GM23338 (cell line): ENCODE measurements at regions not wholly inside any gene's neighbourhood (a gene's known extent, or its start where the extent isn't known, plus 50 kb on each side); places are given as distances from the start of the nearest gene placed in this dataset.
A peak's percentile ranks its signal among the peaks of the same experiment; 100 is the strongest.

Source experiments
- ATAC-seq: fragments of 200-7000 bp; cut with Tn5 transposase; 3 replicates; pipeline ENCODE4 v1.9.1; 2020
- DNase-seq: peaks from one replicate; pipeline ENCODE4 v3.0.0-alpha.2; 2015; ENCODE audit warnings: low spot score
- H2AFZ ChIP-seq: fragments of 200-600 bp; sonication (generic); 2 replicates; pipeline ENCODE4 v1.8.0; 2016; ENCODE audit warnings: antibody characterized with exemption, mild to moderate bottlenecking, moderate library complexity
- H3F3A ChIP-seq: fragments of 200-600 bp; sonication (generic); replicated peaks from 2 replicates; pipeline ENCODE4 v1.8.0; 2017; ENCODE audit warnings: antibody characterized with exemption, mixed run types, low read depth
- H3K27ac ChIP-seq: fragments of 200-600 bp; sonication (generic); 2 replicates; pipeline ENCODE4 v1.6.1; 2016; ENCODE audit warnings: low read depth
- H3K27me3 ChIP-seq: fragments of 200-600 bp; sonication (generic); 2 replicates; pipeline ENCODE4 v1.8.0; 2016; ENCODE audit warnings: mild to moderate bottlenecking, mixed run types, moderate library complexity; ENCODE audit not compliant: insufficient read depth
- H3K36me3 ChIP-seq: fragments of 200-600 bp; sonication (generic); 2 replicates; pipeline ENCODE4 v1.8.0; 2016; ENCODE audit warnings: mild to moderate bottlenecking; ENCODE audit not compliant: insufficient read depth
- H3K4me1 ChIP-seq: fragments of 200-600 bp; sonication (generic); 2 replicates; pipeline ENCODE4 v1.8.0; 2016; ENCODE audit warnings: mild to moderate bottlenecking, moderate library complexity; ENCODE audit not compliant: insufficient read depth
- H3K4me2 ChIP-seq: fragments of 200-600 bp; sonication (generic); 2 replicates; pipeline ENCODE4 v1.7.1; 2017; ENCODE audit warnings: mixed run types
- H3K4me3 ChIP-seq: fragments of 200-600 bp; sonication (generic); 2 replicates; pipeline ENCODE4 v1.6.1; 2016; ENCODE audit warnings: mixed run types
- H3K79me2 ChIP-seq: fragments of 200-600 bp; sonication (generic); replicated peaks from 2 replicates; pipeline ENCODE4 v1.8.0; 2017; ENCODE audit warnings: mild to moderate bottlenecking; ENCODE audit not compliant: insufficient read depth
- H3K9me2 ChIP-seq: fragments of 200-600 bp; sonication (generic); 2 replicates; pipeline ENCODE4 v1.8.0; 2017; ENCODE audit not compliant: insufficient read depth
- H4K20me1 ChIP-seq: fragments of 200-600 bp; sonication (generic); replicated peaks from 2 replicates; pipeline ENCODE4 v1.8.0; 2017; ENCODE audit warnings: mild to moderate bottlenecking; ENCODE audit not compliant: insufficient read depth
- H3K27ac Mint-ChIP-seq: 2 replicates; pipeline ENCODE4 v1.8.0; 2020; ENCODE audit warnings: inconsistent platforms, mild to moderate bottlenecking, moderate library complexity, mixed read lengths
- H3K27me3 Mint-ChIP-seq: 3 replicates; pipeline ENCODE4 v1.8.0; 2022; ENCODE audit warnings: low read depth, mild to moderate bottlenecking, moderate library complexity, mixed read lengths, inconsistent platforms; ENCODE audit not compliant: insufficient read depth, poor library complexity
- H3K36me3 Mint-ChIP-seq: 3 replicates; pipeline ENCODE4 v1.8.0; 2021; ENCODE audit warnings: low read depth, mild to moderate bottlenecking, inconsistent platforms, moderate library complexity, mixed read lengths
- H3K4me1 Mint-ChIP-seq: 3 replicates; pipeline ENCODE4 v1.8.0; 2020; ENCODE audit warnings: mild to moderate bottlenecking, inconsistent platforms, mixed read lengths
- H3K4me3 Mint-ChIP-seq: 3 replicates; pipeline ENCODE4 v1.8.0; 2021; ENCODE audit warnings: moderate library complexity, mild to moderate bottlenecking, inconsistent platforms, mixed read lengths
- H3K9me3 Mint-ChIP-seq: 3 replicates; pipeline ENCODE4 v1.8.0; 2020; ENCODE audit warnings: moderate library complexity, mild to moderate bottlenecking, inconsistent platforms, mixed read lengths
- EZH2 ChIP-seq: fragments of 200-600 bp; sonication (generic); IDR thresholded peaks from one replicate; pipeline ENCODE4 v1.8.0; 2017; ENCODE audit warnings: antibody characterized with exemption, mild to moderate bottlenecking, low read depth; ENCODE audit not compliant: unreplicated experiment
- JUNB ChIP-seq: IDR thresholded peaks from one replicate; pipeline ENCODE4 v1.6.1; 2016; ENCODE audit warnings: antibody characterized with exemption; ENCODE audit not compliant: unreplicated experiment
- NANOG ChIP-seq: IDR thresholded peaks from 2 replicates; pipeline ENCODE4 v1.6.1; 2016; ENCODE audit warnings: antibody characterized with exemption, borderline replicate concordance
- POLR2AphosphoS5 ChIP-seq: IDR thresholded peaks from 2 replicates; pipeline ENCODE4 v1.6.1; 2016; ENCODE audit warnings: antibody characterized with exemption, low read depth
- STAT1 ChIP-seq: IDR thresholded peaks from one replicate; pipeline ENCODE4 v1.6.1; 2016; ENCODE audit warnings: antibody characterized with exemption; ENCODE audit not compliant: unreplicated experiment
- ZNF114 ChIP-seq: fragments of 250-450 bp; sonication (Bioruptor Pico); IDR thresholded peaks from 2 replicates; pipeline ENCODE4 v1.5.0; 2020; ENCODE audit warnings: mild to moderate bottlenecking, moderate library complexity
- ZNF331 ChIP-seq: fragments of 250-450 bp; sonication (Bioruptor Pico); IDR thresholded peaks from 2 replicates; pipeline ENCODE4 v1.5.0; 2020; ENCODE audit warnings: low read depth, mild to moderate bottlenecking, moderate library complexity
- TF ChIP-seq, protein P1 (sequence below): IDR thresholded peaks from 2 replicates; pipeline ENCODE4 v1.6.1; 2016; ENCODE audit warnings: antibody characterized with exemption
- TF ChIP-seq, protein P2 (sequence below), 2 experiments: fragments of 200-600 bp in 1 of 2; sonication (generic) in 1 of 2; conservative IDR thresholded peaks; 2 replicates each; pipeline versions ENCODE4 v1.5.1 to v1.6.1; 2016 to 2017; ENCODE audit warnings: antibody characterized with exemption in 2 of 2, low read depth in 2 of 2, mild to moderate bottlenecking in 2 of 2, moderate library complexity in 1 of 2
- TF ChIP-seq, protein P3 (sequence below): IDR thresholded peaks from one replicate; pipeline ENCODE4 v1.6.1; 2018; ENCODE audit warnings: antibody characterized with exemption; ENCODE audit not compliant: unreplicated experiment

DNA sequence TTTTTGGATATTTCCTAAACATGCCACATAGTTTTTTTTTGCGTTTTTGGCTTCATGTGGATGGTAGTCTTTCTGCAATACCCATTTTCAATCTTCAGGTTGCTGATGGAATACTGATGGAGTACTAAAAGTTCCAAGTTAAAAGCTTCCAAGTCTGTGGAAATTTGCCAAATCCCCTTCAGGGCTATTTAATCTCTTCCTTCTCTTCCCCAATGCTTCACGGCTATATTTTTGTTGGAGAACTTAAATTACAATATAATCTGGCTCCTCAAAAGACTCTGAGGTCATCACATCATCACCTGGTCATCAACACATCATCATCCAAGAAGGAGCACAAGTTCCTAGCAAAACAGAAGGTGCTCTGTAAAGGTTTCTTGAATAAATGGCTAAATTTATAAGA is 881.0 kb upstream of the TENM4 start (continued):
- TF ChIP-seq, protein P1, sequence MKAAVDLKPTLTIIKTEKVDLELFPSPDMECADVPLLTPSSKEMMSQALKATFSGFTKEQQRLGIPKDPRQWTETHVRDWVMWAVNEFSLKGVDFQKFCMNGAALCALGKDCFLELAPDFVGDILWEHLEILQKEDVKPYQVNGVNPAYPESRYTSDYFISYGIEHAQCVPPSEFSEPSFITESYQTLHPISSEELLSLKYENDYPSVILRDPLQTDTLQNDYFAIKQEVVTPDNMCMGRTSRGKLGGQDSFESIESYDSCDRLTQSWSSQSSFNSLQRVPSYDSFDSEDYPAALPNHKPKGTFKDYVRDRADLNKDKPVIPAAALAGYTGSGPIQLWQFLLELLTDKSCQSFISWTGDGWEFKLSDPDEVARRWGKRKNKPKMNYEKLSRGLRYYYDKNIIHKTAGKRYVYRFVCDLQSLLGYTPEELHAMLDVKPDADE = no peak
- TF ChIP-seq STAT1 (no peak), NANOG (no peak)
- TF ChIP-seq, protein P2, sequence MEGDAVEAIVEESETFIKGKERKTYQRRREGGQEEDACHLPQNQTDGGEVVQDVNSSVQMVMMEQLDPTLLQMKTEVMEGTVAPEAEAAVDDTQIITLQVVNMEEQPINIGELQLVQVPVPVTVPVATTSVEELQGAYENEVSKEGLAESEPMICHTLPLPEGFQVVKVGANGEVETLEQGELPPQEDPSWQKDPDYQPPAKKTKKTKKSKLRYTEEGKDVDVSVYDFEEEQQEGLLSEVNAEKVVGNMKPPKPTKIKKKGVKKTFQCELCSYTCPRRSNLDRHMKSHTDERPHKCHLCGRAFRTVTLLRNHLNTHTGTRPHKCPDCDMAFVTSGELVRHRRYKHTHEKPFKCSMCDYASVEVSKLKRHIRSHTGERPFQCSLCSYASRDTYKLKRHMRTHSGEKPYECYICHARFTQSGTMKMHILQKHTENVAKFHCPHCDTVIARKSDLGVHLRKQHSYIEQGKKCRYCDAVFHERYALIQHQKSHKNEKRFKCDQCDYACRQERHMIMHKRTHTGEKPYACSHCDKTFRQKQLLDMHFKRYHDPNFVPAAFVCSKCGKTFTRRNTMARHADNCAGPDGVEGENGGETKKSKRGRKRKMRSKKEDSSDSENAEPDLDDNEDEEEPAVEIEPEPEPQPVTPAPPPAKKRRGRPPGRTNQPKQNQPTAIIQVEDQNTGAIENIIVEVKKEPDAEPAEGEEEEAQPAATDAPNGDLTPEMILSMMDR (conservative IDR thresholded peaks at IDR 0.05; ENCODE audit: low read depth in 2 of 2) = no peak

DNA sequence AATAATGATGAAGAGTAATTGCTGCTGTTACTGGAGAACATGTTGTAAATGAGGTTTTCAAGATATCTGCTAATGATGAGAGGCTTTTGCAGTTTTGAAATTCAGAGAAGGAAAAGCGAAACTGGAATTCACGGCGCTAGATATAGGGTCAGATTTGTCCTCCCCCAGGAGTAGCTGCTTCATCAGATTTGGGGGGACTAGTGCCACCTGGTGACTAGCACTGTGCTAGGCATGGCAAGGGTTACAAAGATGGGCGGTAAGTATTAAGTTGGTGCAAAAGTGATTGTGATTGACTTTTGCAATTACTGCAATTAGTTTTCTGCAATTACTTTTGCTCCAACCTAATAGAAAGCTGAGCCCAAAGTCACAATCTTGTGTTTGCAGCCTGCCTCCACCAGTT is 879.9 kb upstream of the TENM4 start:
- Mint-ChIP-seq H3K27ac (no peak overlapping the region), H3K4me3 (no peak overlapping the region; the same call in 2 of the 3 replicates)
- peak; percentile 52 for DNase-seq

DNA sequence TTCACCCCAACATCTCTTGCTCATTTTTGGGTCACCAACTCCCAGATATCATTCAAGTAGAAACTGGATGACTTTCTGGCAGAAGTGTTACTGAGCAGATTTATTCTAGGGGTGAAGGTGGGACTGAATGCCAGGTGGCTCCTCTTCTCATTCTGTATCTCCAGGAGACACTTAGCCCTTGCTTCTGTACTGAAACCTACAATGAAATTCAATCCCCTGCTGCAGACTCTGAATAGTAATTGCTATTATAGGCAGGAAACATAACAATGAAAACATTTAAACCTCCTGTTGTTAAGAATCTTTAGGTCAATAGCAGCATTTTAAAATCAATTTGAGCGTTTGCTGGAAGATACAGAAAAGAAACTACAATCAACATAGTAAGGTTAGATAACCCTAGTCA is 879.4 kb upstream of the TENM4 start:
- H4K20me1 ChIP-seq = no peaks in the 10 kb centered on the region
- H3K79me2 ChIP-seq = no peaks in the 10 kb centered on the region
- H3K27ac ChIP-seq = peak overlapping the region; percentile 5; the same call in 1 of the 2 replicates
- H3K4me1 ChIP-seq = peaks cover 11% of the 10 kb centered on the region
- Mint-ChIP-seq H3K27me3 (peaks cover 6% of the 10 kb centered on the region), H3K4me1 (peaks cover 19% of the 10 kb centered on the region), H3K9me3 (peaks cover 16% of the 10 kb centered on the region), H3K36me3 (peaks cover 21% of the 10 kb centered on the region), H3K4me3 (peak overlapping the region; percentile 21; the same call in 1 of the 3 replicates), H3K27ac (no peak overlapping the region)
- ATAC-seq = peak; percentile 85
- H3K4me2 ChIP-seq = peak overlapping the region; percentile 61
- DNase-seq = peak; percentile 46
- H2AFZ ChIP-seq = no peak overlapping the region
- H3K4me3 ChIP-seq = no peak overlapping the region
- H3K36me3 ChIP-seq = no peaks in the 10 kb centered on the region; the same call in 1 of the 2 replicates
- 0 out of 2 replicates have a peak, but pooled peaks cover 7% of the 10 kb centered on the region for H3K9me2 ChIP-seq
- peaks cover 6% of the 10 kb centered on the region; the same call in 1 of the 2 replicates for H3K27me3 ChIP-seq
- no peaks in the 10 kb centered on the region for H3F3A ChIP-seq
- TF ChIP-seq, protein P1 = no peak
- TF ChIP-seq ZNF331 (CRISPR knock-in tag) (no peak), ZNF114 (CRISPR knock-in tag) (no peak), EZH2 (no peak), POLR2AphosphoS5 (no peak), NANOG (peak; percentile 97)
- TF ChIP-seq, protein P3, sequence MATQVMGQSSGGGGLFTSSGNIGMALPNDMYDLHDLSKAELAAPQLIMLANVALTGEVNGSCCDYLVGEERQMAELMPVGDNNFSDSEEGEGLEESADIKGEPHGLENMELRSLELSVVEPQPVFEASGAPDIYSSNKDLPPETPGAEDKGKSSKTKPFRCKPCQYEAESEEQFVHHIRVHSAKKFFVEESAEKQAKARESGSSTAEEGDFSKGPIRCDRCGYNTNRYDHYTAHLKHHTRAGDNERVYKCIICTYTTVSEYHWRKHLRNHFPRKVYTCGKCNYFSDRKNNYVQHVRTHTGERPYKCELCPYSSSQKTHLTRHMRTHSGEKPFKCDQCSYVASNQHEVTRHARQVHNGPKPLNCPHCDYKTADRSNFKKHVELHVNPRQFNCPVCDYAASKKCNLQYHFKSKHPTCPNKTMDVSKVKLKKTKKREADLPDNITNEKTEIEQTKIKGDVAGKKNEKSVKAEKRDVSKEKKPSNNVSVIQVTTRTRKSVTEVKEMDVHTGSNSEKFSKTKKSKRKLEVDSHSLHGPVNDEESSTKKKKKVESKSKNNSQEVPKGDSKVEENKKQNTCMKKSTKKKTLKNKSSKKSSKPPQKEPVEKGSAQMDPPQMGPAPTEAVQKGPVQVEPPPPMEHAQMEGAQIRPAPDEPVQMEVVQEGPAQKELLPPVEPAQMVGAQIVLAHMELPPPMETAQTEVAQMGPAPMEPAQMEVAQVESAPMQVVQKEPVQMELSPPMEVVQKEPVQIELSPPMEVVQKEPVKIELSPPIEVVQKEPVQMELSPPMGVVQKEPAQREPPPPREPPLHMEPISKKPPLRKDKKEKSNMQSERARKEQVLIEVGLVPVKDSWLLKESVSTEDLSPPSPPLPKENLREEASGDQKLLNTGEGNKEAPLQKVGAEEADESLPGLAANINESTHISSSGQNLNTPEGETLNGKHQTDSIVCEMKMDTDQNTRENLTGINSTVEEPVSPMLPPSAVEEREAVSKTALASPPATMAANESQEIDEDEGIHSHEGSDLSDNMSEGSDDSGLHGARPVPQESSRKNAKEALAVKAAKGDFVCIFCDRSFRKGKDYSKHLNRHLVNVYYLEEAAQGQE = no peak

More for the DNA sequence above, 879.9 kb upstream of the TENM4 start:
- Histone ChIP-seq H3K79me2 (no peaks in the 10 kb centered on the region), H4K20me1 (no peaks in the 10 kb centered on the region), H2AFZ (no peak overlapping the region), H3K4me1 (peaks cover 11% of the 10 kb centered on the region), H3K27ac (peak overlapping the region; percentile 5; the same call in 1 of the 2 replicates), H3K27me3 (peaks cover 6% of the 10 kb centered on the region; the same call in 1 of the 2 replicates), H3K36me3 (no peaks in the 10 kb centered on the region; the same call in 1 of the 2 replicates), H3F3A (no peaks in the 10 kb centered on the region), H3K4me2 (peak overlapping the region; percentile 61; the same call in 1 of the 2 replicates), H3K9me2 (0 out of 2 replicates have a peak, but pooled peaks cover 7% of the 10 kb centered on the region), H3K4me3 (no peak overlapping the region)
- TF ChIP-seq JUNB = no peak
- TF ChIP-seq POLR2AphosphoS5 = no peak
- TF ChIP-seq, protein P2 (conservative IDR thresholded peaks at IDR 0.05; ENCODE audit: low read depth in 2 of 2) = peak; percentile 60 to 78
- Mint-ChIP-seq H3K4me1 (peaks cover 19% of the 10 kb centered on the region), H3K36me3 (peaks cover 21% of the 10 kb centered on the region), H3K9me3 (peaks cover 16% of the 10 kb centered on the region), H3K27me3 (peaks cover 5% of the 10 kb centered on the region)
- peak; percentile 87 for ATAC-seq
